Breast epithelium (tissue), 4 donors: ENCODE measurements at regions not wholly inside any gene's neighbourhood (a gene's known extent, or its start where the extent isn't known, plus 50 kb on each side); places are given as distances from the start of the nearest gene placed in this dataset.

Experiments
- DNase-seq, 2 donors: peaks; one replicate each; pipeline ENCODE4 v3.0.0-alpha.2; 2019; ENCODE audit warnings: low spot score in 2 of 2
- H3K27ac ChIP-seq, 2 donors: fragments of 200-600 bp; sonication (generic) in 1 of 2; one replicate each; pipeline ENCODE4 v1.5.1; 2016 to 2019; ENCODE audit warnings: mild to moderate bottlenecking in 1 of 2
- H3K27me3 ChIP-seq, 2 donors: fragments of 200-600 bp; sonication (generic) in 1 of 2; one replicate each; pipeline versions ENCODE4 v1.5.1 to v1.6.0; 2017 to 2019; ENCODE audit warnings: control low read depth in 1 of 2, mild to moderate bottlenecking in 1 of 2
- H3K36me3 ChIP-seq: fragments of 200-600 bp; one replicate; pipeline ENCODE4 v1.5.1; 2019
- H3K4me1 ChIP-seq, 2 donors: fragments of 200-600 bp; sonication (generic); one replicate each; pipeline ENCODE4 v1.5.1; 2016 to 2019; ENCODE audit warnings: control low read depth in 1 of 2
- H3K4me3 ChIP-seq, 3 donors: fragments of 200-600 bp; sonication (generic); 1 replicate in 2 of 3; 2 replicates in 1 of 3; pipeline ENCODE4 v1.5.1; 2016 to 2019; ENCODE audit warnings: mild to moderate bottlenecking in 3 of 3, moderate library complexity in 2 of 3
- H3K9me3 ChIP-seq, 2 donors: fragments of 200-600 bp; sonication (generic) in 1 of 2; one replicate each; pipeline ENCODE4 v1.5.1; 2016 to 2019; ENCODE audit warnings: control low read depth in 1 of 2
- POLR2A ChIP-seq: fragments of 450-650 bp; IDR thresholded peaks from one replicate; pipeline ENCODE4 v1.6.1; 2016; ENCODE audit warnings: antibody characterized with exemption, mild to moderate bottlenecking, moderate library complexity
- POLR2AphosphoS5 ChIP-seq, 3 donors: sonication (generic); formaldehyde crosslinking; IDR thresholded peaks; one replicate each; pipeline ENCODE4 v1.6.1; 2017; ENCODE audit warnings: antibody characterized with exemption in 3 of 3
- intact Hi-C: fragments of 100-400 bp; cut with DNase I; formaldehyde crosslinking; loops from one replicate; pipeline ENCODE4 v1.15.1; 2023; ENCODE audit warnings: low total_unique reads
- TF ChIP-seq, protein P1 (sequence below), 3 donors: fragments of 450-650 bp; IDR thresholded peaks; one replicate each; pipeline ENCODE4 v1.5.1; 2016 to 2017; ENCODE audit warnings: antibody characterized with exemption in 3 of 3, mild to moderate bottlenecking in 3 of 3, moderate library complexity in 3 of 3

DNA sequence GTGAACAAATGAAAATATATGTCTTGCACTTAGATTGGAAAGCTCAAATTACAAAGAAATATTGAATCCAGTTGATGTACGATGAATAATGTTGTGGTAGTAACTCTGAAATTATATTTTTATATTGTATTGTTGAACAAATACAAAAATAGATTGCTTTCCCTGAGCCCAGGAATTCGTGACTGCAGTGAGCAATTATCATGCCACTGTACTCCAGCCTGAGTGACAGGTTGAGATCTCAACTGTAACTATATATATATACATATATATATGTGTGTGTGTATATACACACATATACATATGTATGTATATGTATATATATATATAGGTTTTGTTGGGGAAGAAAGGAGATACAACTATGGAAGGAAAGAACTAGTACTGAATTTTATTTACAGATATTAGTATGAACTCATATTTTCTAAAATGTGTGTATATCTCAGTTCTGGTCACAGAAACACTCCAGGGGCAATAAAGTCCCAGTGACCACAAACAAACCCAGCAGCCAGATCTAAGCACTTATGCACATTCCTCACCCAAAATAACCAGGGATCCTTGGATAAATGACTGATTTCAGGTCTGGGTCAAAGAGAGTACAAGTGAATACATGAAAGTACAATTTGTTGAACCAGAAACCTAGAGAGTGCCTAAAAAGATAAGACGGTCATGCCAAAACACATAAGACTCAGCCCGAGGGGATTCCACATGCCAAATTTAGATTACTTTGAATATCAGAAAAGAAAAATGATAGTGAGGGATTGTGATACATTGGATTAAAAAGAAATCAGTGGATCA, 146.3 kb downstream of the TMX3 start:
- Histone ChIP-seq H3K9me3 (peaks cover 0 to 12% of the 10 kb centered on the region in 2 donors), H3K27ac (no peak overlapping the region), H3K4me3 (no peak overlapping the region), H3K36me3 (no peaks in the 10 kb centered on the region), H3K4me1 (no peaks in the 10 kb centered on the region), H3K27me3 (no peaks in the 10 kb centered on the region)
- TF ChIP-seq, protein P1, sequence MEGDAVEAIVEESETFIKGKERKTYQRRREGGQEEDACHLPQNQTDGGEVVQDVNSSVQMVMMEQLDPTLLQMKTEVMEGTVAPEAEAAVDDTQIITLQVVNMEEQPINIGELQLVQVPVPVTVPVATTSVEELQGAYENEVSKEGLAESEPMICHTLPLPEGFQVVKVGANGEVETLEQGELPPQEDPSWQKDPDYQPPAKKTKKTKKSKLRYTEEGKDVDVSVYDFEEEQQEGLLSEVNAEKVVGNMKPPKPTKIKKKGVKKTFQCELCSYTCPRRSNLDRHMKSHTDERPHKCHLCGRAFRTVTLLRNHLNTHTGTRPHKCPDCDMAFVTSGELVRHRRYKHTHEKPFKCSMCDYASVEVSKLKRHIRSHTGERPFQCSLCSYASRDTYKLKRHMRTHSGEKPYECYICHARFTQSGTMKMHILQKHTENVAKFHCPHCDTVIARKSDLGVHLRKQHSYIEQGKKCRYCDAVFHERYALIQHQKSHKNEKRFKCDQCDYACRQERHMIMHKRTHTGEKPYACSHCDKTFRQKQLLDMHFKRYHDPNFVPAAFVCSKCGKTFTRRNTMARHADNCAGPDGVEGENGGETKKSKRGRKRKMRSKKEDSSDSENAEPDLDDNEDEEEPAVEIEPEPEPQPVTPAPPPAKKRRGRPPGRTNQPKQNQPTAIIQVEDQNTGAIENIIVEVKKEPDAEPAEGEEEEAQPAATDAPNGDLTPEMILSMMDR (IDR thresholded peaks at IDR 0.05) = no peak
- TF ChIP-seq POLR2AphosphoS5 (IDR thresholded peaks at IDR 0.05) (no peak), POLR2A (no peak)
- intact Hi-C loops = no loop called here
- no peak for DNase-seq

DNA sequence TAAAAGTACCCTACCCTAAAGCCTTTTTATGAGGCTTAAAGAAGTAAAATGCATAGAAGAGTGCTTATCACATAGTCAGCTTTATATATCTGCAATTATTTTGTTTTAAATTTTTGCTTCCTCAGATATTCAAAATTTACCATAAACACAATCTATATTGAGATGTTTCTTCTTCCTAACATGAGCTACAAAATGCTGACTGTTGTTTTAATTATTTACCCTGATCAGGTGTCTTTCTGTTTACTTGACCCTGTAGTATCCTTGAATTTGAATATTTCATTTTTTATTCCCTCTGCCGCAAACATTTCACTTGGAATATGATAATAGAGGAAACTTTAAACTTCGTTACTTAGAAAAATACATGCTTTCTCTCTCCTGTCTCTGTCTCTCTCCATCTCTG, 147.9 kb downstream of the TMX3 start:
- Histone ChIP-seq H3K4me3 (no peak overlapping the region), H3K9me3 (peaks cover 0 to 4% of the 10 kb centered on the region in 2 donors), H3K4me1 (no peaks in the 10 kb centered on the region), H3K27me3 (no peaks in the 10 kb centered on the region), H3K36me3 (no peaks in the 10 kb centered on the region), H3K27ac (no peak overlapping the region)
- TF ChIP-seq POLR2AphosphoS5 (IDR thresholded peaks at IDR 0.05) (no peak), POLR2A (no peak)
- TF ChIP-seq, protein P1 (IDR thresholded peaks at IDR 0.05) = no peak
- intact Hi-C loops = no loop called here
- DNase-seq = no peak

DNA sequence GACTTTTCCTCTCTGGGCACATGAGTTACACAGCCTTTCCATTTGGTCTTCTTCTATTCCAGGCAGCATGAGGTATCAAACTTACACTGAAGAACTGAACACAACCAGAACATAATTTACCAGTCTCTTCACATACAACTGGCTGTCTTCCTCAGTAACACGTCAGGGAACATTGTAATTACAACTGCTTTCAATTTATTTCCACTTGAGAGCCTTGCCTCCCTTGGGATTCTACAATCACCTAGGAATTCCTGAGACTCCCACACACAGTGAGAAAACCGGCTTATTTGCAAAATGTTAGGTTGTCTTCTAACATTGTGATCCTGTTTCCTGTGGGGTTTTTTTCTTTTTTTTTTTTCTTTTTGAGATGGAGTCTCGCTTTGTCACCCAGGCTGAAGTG, 149.9 kb downstream of the TMX3 start:
- H3K27me3 ChIP-seq = no peaks in the 10 kb centered on the region

DNA sequence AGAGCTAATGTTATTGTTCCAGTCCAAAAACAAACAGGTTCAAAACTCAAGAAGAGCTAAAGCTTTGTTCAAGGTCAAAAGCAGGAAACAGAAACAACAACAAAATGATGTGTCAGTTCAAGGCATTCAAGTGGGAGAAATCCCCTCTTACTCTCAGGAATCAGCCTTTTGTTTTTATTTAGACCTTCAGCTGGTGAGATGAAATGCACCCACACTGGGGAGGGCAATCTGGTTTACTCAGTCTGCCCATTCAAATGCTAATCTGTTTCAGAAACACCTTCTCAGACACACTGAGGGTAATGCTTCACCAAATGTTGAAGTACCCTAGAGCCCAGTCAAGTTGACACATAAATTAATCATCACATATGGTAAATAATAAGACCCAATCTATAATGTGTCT, 150.6 kb downstream of the TMX3 start:
- TF ChIP-seq POLR2AphosphoS5 (IDR thresholded peaks at IDR 0.05) (no peak), POLR2A (no peak)
- TF ChIP-seq, protein P1 (IDR thresholded peaks at IDR 0.05) = no peak
- Histone ChIP-seq H3K36me3 (no peaks in the 10 kb centered on the region), H3K27me3 (no peaks in the 10 kb centered on the region), H3K27ac (no peak overlapping the region), H3K9me3 (no peaks in the 10 kb centered on the region), H3K4me1 (no peaks in the 10 kb centered on the region), H3K4me3 (no peak overlapping the region)
- no peak for DNase-seq
- intact Hi-C loops = no loop called here

More for the DNA sequence above, 149.9 kb downstream of the TMX3 start:
- Histone ChIP-seq H3K36me3 (no peaks in the 10 kb centered on the region), H3K4me3 (no peak overlapping the region), H3K4me1 (no peaks in the 10 kb centered on the region), H3K27ac (no peak overlapping the region), H3K9me3 (no peaks in the 10 kb centered on the region)
- no peak for DNase-seq
- TF ChIP-seq, protein P1 (IDR thresholded peaks at IDR 0.05) = no peak
- TF ChIP-seq POLR2A (no peak), POLR2AphosphoS5 (IDR thresholded peaks at IDR 0.05) (no peak)
- intact Hi-C loops = no loop called here

DNA sequence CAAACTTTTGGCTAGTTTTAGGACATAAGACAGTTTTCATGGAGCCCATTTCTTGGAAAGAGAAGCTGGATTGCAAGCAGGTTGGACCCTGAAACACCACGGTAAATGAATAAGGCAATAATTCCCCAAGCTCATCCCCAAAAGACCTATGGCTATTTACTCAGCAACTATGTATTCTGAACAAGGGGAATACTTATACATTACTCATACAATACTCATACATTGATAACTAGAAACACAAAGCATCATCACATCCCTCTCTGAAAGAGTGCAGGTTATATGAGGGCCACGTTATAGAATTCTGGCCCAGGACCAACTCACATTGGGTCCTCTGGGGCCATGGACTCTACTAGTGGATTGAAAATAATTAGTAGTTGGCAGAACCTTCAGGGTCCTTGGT, 154.8 kb downstream of the TMX3 start:
- TF ChIP-seq, protein P1 (IDR thresholded peaks at IDR 0.05) = no peak
- TF ChIP-seq POLR2A = no peak
- no peak for TF ChIP-seq POLR2AphosphoS5 (IDR thresholded peaks at IDR 0.05)
- Histone ChIP-seq H3K36me3 (no peaks in the 10 kb centered on the region), H3K27ac (no peak overlapping the region), H3K4me1 (no peaks in the 10 kb centered on the region), H3K27me3 (no peaks in the 10 kb centered on the region), H3K4me3 (no peak overlapping the region), H3K9me3 (no peaks in the 10 kb centered on the region)
- DNase-seq = no peak
- intact Hi-C loops = no loop called here
